Astrocyte of the spinal cord (primary cell): ENCODE measurements at regions not wholly inside any gene's neighbourhood (a gene's known extent, or its start where the extent isn't known, plus 50 kb on each side); places are given as distances from the start of the nearest gene placed in this dataset.

Experiments used
- DNase-seq: peaks from one replicate; pipeline ENCODE4 v3.0.0; 2011; ENCODE audit warnings: low read depth, low spot score
- H3K4me3 ChIP-seq: 2 replicates; pipeline ENCODE4 v1.5.1; 2011; ENCODE audit warnings: low read depth, mild to moderate bottlenecking, low read length, moderate library complexity
- in situ Hi-C: cut with HindIII; loops from 2 replicates; pipeline ENCODE4 v1.10.0; 2017; ENCODE audit warnings: low sequenced_read_pairs
- TF ChIP-seq, protein P1 (sequence below): IDR thresholded peaks from 2 replicates; pipeline ENCODE4 v1.5.1; 2012; ENCODE audit warnings: low read depth, mild to moderate bottlenecking, low read length, inconsistent platforms

- TF ChIP-seq, protein P1, sequence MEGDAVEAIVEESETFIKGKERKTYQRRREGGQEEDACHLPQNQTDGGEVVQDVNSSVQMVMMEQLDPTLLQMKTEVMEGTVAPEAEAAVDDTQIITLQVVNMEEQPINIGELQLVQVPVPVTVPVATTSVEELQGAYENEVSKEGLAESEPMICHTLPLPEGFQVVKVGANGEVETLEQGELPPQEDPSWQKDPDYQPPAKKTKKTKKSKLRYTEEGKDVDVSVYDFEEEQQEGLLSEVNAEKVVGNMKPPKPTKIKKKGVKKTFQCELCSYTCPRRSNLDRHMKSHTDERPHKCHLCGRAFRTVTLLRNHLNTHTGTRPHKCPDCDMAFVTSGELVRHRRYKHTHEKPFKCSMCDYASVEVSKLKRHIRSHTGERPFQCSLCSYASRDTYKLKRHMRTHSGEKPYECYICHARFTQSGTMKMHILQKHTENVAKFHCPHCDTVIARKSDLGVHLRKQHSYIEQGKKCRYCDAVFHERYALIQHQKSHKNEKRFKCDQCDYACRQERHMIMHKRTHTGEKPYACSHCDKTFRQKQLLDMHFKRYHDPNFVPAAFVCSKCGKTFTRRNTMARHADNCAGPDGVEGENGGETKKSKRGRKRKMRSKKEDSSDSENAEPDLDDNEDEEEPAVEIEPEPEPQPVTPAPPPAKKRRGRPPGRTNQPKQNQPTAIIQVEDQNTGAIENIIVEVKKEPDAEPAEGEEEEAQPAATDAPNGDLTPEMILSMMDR: no peak
- no peak overlapping the region for H3K4me3 ChIP-seq
- in situ Hi-C loops: no loop called here
- DNase-seq: no peak
These were observed 115.2 kb upstream of the TSPAN5 start for GRCh38 chr4:98773638-98774037.

DNA sequence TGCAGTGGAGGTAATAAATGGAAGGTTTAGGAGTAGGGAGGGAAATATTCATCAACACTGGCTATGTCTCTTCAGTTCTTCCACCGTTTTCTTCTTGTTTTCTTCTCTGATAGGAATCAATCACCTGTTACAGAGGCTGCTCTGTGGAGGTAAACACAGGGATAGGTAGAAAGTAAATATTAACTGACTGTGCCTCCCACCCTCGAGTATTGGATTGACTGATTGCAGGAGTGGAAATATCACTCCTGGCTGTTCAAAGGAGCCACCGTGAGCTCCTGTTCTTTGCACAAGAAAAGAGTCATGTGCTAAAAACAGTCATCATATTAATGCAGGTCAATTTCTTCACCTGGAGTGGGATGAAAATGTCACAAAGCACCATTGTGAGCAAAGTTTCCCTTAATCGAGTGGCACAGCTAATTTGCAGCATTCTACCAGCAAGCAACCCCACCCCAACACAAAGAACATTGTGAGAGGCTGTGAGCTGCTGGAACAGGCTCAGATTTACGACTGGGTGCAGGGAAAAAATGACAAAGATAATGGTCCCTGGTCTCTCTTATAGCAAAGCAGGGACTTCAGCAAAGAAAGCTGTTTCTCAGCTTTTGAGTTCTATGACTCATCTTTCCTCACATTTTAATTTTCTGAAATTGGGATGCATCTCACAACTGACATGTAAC lies 113.7 kb upstream of the TSPAN5 start:
- in situ Hi-C loops: no loop called here

GRCh38 chr4:98765771-98766170 lies 107.4 kb upstream of the TSPAN5 start:
- TF ChIP-seq, protein P1: no peak
- no peak for DNase-seq
- in situ Hi-C loops: no loop called here
- H3K4me3 ChIP-seq: no peak overlapping the region

More for the DNA sequence above, 113.7 kb upstream of the TSPAN5 start:
- TF ChIP-seq, protein P1: no peak
- H3K4me3 ChIP-seq: no peak overlapping the region
- no peak for DNase-seq

DNA sequence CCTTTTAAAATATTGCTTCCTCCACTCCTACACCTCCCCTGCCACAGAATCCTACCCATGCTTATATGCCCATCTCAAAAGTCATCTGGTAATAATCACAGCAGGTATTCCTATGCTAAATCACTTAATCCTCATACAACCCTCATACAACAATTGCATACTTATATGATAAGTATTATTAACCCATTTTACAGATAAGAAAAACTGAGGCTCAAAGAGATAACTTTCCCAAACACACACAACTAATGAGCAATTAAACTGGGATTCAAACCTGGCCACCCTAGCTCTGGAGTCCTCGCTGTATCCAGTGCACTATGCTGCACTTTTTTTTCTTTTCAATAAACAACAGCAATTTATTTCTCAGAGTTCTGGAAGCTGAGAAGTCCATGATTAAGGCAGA lies 99.8 kb upstream of the TSPAN5 start:
- in situ Hi-C loops: no loop called here
- TF ChIP-seq, protein P1: no peak
- H3K4me3 ChIP-seq: no peak overlapping the region
- DNase-seq: no peak

- in situ Hi-C loops: no loop called here
- no peak overlapping the region for H3K4me3 ChIP-seq
- DNase-seq: no peak
- TF ChIP-seq, protein P1: no peak
These were observed 96.3 kb upstream of the TSPAN5 start for GRCh38 chr4:98754736-98755135.

- DNase-seq: no peak
- TF ChIP-seq, protein P1: no peak
- in situ Hi-C loops: no loop called here
- H3K4me3 ChIP-seq: no peak overlapping the region
These were observed 90.8 kb upstream of the TSPAN5 start for GRCh38 chr4:98749206-98749605.
